ENCODE measurements at regions not wholly inside any gene's neighbourhood (a gene's known extent, or its start where the extent isn't known, plus 50 kb on each side); places are given as distances from the start of the nearest gene placed in this dataset.
"Not testable (repeated sequence)": the region's sequence is repeated elsewhere in the genome, so short reads cannot be mapped to it uniquely, and the experiment has no call there.

- no peak for DNase-seq
These were observed 621.8 kb downstream of the TMA16 start for GRCh38 chr4:164116286-164116685.

- DNase-seq: no peak
These were observed 619.5 kb upstream of the SMIM31 start for GRCh38 chr4:164134388-164134787.

DNA sequence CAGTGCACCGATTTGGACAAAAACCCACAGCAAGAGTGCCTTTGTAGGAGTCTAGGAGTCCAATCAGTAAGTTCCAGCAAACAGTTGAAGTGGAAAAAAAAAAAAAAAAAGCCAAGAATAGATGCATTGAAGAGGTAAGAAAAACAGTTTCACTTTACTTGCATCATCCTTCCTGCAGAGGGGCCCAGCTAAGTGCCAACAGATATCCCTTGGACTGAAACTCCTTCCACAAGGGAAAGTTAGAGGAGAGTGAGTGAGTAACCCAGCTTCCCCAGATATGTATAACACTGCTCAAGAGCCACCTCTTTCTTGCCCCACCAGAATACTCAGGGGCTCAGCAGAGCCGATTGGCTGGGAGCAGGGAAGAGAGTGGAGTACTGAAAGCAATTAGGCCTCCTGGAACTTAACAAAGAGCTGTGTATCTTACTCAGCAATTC lies 617.7 kb upstream of the SMIM31 start:
- DNase-seq: no peak

GRCh38 chr4:164138521-164138920 lies 615.4 kb upstream of the SMIM31 start:
- DNase-seq: no peak

DNA sequence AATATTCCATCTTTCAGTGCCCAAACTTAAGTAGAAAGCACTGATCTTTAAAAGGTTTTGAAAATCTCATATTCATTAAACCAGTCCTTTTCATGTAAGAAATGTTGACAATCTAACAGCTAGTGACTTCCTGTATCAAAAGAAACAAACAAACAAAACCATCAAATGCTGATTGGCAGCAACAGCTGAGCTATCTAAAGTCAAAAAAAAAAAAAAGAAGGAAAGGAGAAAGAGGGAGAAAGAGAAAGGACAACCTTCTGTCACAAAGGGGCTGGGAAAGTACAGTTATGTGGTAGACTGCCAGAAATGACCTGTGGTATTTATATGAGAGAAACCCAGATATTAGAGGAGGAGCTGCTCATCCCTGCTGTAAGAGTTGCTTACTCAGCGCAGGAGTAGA lies 614.6 kb upstream of the SMIM31 start:
- DNase-seq: no peak

GRCh38 chr4:164141755-164142375 lies 612.1 kb upstream of the SMIM31 start:
- not testable (repeated sequence) for DNase-seq

DNA sequence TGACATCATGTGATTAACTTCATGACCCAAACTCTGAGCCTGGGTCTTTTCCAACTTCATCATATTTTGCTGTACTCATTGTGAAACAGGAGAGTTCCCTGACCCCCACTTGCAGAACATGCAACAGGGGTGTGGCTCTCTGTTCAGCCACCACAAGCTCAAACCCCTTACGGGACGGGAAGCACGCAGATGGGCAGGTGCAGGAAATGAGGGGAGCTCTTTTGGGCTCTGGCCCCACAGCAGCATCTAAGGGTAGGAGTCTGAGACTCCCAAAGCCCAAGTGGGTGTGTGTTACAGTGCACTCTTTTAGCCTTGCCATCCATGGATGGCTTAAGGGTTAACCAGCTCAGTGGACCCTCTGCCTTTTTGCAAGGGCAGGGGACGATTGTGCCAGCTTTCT lies 599.5 kb upstream of the SMIM31 start:
- no peak for DNase-seq

- no peak for DNase-seq
These were observed 584.3 kb upstream of the SMIM31 start for GRCh38 chr4:164169591-164169990.

DNA sequence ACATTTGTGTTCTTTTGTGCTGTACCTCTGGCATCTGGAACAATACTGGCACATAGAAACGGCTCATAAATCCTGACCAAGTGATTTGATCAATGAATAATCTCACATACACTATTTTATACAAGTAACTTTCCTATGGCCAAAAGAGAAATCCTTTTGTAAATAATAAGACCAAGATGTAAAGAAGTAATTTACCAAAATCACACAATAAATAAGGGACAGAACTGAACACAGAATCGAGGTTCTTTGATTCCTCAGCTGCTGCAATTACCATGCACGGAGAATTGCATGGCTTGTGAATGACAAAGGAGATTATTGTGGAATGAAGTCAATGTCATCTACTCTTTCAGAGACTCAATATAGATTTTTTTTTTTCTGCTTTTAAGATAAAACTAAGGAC lies 576.8 kb upstream of the SMIM31 start:
- no peak for DNase-seq

DNA sequence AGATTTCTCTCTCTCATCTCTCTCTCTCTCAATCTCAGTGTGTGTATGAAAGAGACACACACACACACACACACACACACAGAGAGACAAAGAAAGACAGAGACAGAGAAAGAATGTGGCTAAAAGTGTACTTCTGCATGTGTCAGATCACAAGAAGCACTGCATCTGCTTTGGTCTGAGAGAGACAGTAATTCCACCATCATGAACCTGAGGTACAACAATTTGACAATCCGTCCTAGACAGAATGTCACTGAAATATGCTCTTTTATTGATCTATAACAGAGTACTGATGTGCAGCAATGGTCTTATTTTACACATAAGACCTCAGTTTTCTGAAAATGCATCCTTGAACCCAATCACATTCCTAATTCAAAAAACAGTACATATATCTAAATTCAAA lies 576.2 kb upstream of the SMIM31 start:
- no peak for DNase-seq

- DNase-seq: no peak
These were observed 565.7 kb upstream of the SMIM31 start for GRCh38 chr4:164188236-164188635.

- no peak for DNase-seq
These were observed 561.1 kb upstream of the SMIM31 start for GRCh38 chr4:164192844-164193243.

GRCh38 chr4:164193676-164194075 lies 560.3 kb upstream of the SMIM31 start:
- DNase-seq: no peak

DNA sequence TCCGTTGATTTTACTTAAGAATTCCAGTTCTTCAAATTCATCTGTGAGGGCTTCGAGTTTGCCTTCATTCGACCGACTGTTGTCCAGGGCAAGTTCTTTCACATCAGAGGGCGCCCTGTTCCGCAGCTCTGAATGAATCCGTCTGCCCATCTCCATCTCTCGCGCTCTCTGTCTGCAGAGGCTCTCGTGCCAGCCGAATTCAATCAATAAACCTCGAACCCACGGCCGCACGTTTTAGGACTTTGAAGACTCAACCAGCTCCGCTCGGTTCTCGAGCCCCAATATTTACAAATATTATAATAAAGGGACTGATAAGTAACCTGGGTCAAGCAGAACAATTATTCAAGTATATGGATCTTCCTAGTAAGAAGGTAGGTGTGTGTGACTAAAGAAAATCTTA lies 556.4 kb upstream of the SMIM31 start:
- DNase-seq: no peak

DNA sequence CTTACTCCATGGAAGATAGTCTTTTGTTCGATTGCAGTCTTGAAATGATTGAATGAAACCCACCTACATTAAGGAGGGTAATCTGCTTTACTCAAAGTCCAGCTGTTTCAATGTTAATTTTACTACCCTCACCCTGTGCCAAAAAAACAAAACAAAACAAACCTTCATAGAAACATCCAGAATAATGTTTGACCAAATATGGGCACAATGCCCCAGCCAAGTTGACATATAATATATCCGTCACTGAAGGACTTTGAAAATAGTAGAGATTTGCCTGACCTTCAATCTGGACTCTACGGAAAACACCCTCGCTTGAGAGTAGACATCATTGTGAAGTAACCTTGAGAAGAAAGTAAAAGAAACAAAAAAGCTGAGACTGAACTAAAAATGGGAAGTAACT lies 550.5 kb upstream of the SMIM31 start:
- no peak for DNase-seq

DNA sequence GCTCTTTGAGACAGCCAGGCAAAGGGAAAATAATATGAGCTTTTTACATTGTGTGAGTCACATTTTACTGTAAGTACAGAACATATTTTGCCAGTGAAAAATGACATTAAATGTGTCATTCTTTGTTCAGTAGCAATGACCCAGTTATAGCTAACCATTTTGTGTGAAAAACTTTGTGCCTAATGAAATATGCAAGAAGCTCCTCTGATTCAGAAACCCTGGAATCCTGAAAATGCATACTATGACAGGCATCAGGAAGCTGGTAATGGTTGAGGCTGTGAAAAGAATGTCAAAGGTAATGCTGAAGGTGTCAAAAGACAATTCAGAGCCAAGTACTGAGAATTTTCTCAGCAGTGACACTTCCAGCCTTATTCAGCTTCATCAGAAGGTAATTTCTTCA lies 549.5 kb upstream of the SMIM31 start:
- no peak for DNase-seq

DNA sequence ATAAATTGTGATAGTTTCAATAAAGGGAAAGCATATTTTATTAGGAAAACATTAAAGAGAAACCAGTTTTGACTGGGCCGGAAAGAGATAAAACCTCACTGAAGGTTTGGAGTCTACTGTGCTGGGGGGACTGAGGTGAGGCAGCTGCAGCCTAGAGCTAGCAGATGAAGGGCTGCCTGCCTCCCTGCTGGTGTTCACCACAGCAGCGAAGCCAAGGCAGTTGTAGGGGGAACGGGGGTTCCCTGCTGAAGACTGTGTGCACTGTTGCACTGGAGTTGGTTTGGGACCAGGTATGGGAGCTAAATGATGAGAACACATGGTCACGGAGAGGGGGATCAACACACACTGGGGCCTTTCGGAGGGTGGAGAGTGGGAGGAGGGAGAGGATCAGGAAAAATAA lies 546.5 kb upstream of the SMIM31 start:
- DNase-seq: no peak

DNA sequence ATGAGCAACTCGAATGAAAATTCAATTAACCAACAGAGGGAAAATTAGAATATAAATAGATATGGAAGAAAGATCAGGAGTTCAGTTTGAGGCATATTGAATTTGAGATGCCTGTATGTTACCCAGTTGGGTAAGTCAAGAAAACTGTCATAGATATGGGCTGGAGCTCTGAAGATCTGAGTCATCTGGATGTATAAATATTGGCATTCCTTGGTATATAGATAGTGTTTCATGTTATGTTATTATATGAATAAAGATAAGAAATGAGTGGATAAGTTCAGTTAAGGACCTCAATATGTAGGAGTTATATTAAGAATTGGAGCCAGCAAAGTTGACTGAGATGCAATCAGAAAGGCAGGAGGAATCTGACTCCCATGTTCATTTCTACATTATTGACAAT lies 543.6 kb upstream of the SMIM31 start:
- no peak for DNase-seq

DNA sequence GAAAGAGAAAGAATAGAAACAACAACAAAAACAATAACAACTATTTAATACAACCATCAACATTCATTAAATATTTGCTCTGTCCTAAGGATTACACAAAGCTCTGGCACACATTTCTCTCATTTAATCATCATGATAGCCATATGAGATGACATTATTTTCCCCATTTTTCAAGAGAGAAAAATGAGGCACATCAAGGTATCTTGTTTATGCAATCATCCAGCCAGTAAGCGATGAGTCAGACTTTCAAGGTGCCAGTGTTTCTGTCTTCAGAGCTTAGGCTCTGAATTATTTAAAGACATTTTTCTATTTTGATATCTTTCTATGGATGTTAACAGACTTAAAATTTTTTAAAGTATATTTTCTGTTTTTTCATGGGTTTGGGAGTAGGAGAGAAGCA lies 541.8 kb upstream of the SMIM31 start:
- DNase-seq: no peak

DNA sequence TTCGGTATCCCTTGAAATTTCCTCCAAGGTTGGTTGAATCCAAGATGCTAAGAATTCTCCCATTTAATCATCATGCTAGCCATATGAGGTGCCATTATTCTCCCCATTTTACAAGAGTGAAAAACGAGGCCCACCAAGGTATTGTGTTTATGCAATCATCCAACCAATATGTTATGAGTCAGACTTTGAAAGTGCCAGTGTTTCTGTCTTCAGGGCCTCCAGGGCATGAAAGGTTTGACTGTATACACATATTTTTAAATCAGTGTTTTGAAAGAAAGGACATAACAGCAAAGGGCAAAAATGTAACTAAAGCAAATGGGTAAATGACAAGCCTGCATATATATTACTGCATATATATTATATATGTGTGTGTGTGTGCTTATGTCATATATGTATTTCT lies 541.2 kb upstream of the SMIM31 start:
- DNase-seq: no peak

GRCh38 chr4:164215113-164215741 lies 538.7 kb upstream of the SMIM31 start:
- DNase-seq: no peak

DNA sequence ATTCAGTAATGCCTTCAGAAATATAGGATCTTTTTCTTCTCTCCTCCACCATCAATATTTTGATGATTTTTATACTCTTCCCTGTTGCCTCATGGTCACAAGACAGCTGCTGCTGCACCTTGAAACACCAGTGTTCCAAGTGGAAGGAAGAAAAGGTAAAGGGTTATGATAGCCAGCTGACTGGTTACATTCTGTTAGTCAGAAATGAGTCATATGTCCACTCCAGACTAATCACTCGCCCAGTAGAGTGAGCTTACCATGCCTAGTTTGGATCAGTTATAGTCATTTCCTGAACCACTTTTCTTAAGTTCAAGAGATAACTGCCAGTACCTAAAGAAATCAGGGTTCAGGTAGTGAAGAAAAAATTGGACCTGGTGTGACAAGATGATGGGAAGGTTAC lies 532.3 kb upstream of the SMIM31 start:
- no peak for DNase-seq

- DNase-seq: peak; percentile 4
These were observed 529.1 kb upstream of the SMIM31 start for GRCh38 chr4:164224871-164225270.

DNA sequence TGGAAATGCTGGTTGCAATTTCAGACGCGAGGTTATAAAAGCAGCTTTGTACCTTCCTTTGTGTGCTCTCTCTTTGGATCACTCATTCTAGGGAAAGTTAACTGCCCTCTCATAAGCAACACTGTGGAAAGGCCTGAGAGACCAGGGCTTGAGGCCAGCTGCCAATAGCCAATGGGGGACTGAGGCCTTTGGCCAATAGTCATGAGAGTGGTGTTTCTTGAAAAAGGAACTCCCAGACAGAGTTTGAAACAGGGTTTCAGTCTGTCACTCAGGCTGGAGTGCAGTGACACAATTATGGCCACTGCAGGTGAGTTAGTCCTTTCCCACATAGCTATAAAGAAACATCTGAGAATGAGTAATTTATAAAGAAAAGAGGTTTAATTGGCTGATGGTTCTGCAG lies 524.7 kb upstream of the SMIM31 start:
- no peak for DNase-seq

DNA sequence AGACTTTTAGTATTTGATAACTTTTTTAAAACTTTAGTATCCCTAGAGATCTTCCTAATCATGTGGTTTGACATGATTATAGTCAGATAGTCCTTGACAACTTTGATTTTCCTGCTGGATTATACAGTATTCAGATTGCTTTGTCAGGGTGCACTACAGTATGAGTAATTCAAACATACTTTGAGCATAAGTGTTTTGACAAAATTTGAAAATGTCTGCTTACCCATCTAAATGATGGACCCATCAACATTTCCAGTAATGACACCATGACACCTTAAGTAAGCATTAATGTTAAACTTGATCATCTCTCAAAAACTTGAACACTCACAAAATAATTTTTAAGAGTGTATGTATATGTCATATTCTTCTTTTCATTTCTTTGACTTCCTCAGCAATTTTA lies 514.5 kb upstream of the SMIM31 start:
- DNase-seq: no peak
